Cardiac muscle cell (in vitro differentiated cells and primary cell): ENCODE measurements at regions not wholly inside any gene's neighbourhood (a gene's known extent, or its start where the extent isn't known, plus 50 kb on each side); places are given as distances from the start of the nearest gene placed in this dataset.

Experiments used
- DNase-seq, 2 donors: peaks; one replicate each; pipeline versions ENCODE4 v3.0.0 to v3.0.0-alpha.2; 2010 to 2017; ENCODE audit warnings: low read depth in 1 of 2, low spot score in 1 of 2
- H3K27ac ChIP-seq: fragments of 200-600 bp; sonication (generic); 2 replicates; pipeline ENCODE4 v1.5.1; 2016
- H3K27me3 ChIP-seq: fragments of 200-600 bp; sonication (generic); 2 replicates; pipeline ENCODE4 v1.6.0; 2016; ENCODE audit warnings: control low read depth
- H3K36me3 ChIP-seq: fragments of 200-600 bp; sonication (generic); 2 replicates; pipeline ENCODE4 v1.5.1; 2016; ENCODE audit warnings: control low read depth
- H3K4me1 ChIP-seq: fragments of 200-600 bp; sonication (generic); 2 replicates; pipeline ENCODE4 v1.8.1; 2017; ENCODE audit warnings: low read depth, mild to moderate bottlenecking, mixed run types
- H3K4me3 ChIP-seq: fragments of 200-600 bp; sonication (generic); 2 replicates; pipeline ENCODE4 v1.5.1; 2016; ENCODE audit warnings: mild to moderate bottlenecking
- H3K9me3 ChIP-seq: fragments of 200-600 bp; sonication (generic); 2 replicates; pipeline ENCODE4 v1.5.1; 2017; ENCODE audit warnings: low read depth, mild to moderate bottlenecking, control low read depth
- TF ChIP-seq, protein P1 (sequence below): IDR thresholded peaks from 2 replicates; pipeline ENCODE4 v1.5.1; 2012; ENCODE audit warnings: low read depth, mild to moderate bottlenecking, low read length

DNA sequence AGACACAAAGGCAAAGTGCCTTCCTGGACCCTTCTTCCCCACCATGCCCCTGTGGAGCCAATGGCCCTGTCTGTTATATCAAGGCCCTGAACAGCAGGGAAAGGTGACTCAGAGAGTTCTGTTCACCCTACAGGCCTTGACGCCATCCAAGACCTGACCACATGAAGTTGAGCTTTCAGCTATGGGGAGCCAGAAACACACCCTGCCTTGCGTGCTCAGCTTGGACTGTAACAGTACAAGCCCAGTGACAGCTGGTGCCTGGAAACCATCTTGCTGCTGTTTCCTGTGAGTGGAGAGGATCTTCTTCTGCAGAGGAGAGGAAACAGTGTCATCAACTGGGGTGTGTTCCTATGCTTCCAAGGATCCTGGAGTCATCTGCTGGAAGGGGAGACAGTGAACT lies 165.0 kb upstream of the IRF2BP2 start:
- TF ChIP-seq, protein P1, sequence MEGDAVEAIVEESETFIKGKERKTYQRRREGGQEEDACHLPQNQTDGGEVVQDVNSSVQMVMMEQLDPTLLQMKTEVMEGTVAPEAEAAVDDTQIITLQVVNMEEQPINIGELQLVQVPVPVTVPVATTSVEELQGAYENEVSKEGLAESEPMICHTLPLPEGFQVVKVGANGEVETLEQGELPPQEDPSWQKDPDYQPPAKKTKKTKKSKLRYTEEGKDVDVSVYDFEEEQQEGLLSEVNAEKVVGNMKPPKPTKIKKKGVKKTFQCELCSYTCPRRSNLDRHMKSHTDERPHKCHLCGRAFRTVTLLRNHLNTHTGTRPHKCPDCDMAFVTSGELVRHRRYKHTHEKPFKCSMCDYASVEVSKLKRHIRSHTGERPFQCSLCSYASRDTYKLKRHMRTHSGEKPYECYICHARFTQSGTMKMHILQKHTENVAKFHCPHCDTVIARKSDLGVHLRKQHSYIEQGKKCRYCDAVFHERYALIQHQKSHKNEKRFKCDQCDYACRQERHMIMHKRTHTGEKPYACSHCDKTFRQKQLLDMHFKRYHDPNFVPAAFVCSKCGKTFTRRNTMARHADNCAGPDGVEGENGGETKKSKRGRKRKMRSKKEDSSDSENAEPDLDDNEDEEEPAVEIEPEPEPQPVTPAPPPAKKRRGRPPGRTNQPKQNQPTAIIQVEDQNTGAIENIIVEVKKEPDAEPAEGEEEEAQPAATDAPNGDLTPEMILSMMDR: no peak
- no peak overlapping the region for H3K4me3 ChIP-seq
- DNase-seq: no peak
- H3K4me1 ChIP-seq: peaks cover 26% of the 10 kb centered on the region
- H3K27me3 ChIP-seq: no peaks in the 10 kb centered on the region
- H3K36me3 ChIP-seq: no peaks in the 10 kb centered on the region
- no peak overlapping the region for H3K27ac ChIP-seq
- H3K9me3 ChIP-seq: no peaks in the 10 kb centered on the region

DNA sequence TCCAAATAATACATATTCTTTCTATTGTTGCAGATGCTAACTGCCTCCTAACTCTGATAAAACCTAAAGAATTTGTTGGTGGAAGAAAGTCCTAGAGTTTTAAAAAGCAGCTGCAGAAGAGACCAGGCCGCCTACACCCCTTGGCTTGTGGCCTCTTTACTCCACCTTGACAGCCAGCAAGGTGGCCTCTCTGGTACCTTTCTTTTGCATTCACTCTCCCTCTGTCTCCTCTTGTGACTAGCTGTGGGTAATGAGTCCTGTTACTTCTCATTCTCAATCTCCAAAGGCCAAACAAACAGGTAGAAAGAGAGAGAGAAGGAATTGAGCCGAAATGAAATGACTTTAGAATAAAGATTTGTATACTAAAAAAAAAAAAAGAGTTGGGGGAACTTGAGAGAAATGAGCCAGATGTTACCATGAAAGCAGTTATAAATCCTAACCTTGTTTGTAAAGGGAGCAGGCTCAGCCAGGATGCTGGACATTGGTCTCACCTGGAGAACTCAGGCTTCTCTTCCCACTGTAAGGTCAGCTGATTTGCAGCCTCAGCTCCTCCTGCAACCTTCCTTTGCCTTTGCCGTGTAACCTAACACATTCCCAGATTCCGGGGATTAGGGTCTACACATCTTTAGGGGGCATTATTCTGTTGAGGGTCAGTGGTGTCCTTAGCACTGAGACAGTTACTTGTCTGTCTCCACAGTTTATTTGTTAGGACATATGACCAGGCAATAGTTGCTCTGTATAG lies 164.1 kb upstream of the IRF2BP2 start:
- no peak overlapping the region for H3K27ac ChIP-seq
- H3K27me3 ChIP-seq: no peaks in the 10 kb centered on the region
- no peak for DNase-seq
- H3K4me1 ChIP-seq: peaks cover 31% of the 10 kb centered on the region
- TF ChIP-seq, protein P1: no peak
- no peaks in the 10 kb centered on the region for H3K36me3 ChIP-seq
- H3K4me3 ChIP-seq: no peak overlapping the region
- H3K9me3 ChIP-seq: no peaks in the 10 kb centered on the region

DNA sequence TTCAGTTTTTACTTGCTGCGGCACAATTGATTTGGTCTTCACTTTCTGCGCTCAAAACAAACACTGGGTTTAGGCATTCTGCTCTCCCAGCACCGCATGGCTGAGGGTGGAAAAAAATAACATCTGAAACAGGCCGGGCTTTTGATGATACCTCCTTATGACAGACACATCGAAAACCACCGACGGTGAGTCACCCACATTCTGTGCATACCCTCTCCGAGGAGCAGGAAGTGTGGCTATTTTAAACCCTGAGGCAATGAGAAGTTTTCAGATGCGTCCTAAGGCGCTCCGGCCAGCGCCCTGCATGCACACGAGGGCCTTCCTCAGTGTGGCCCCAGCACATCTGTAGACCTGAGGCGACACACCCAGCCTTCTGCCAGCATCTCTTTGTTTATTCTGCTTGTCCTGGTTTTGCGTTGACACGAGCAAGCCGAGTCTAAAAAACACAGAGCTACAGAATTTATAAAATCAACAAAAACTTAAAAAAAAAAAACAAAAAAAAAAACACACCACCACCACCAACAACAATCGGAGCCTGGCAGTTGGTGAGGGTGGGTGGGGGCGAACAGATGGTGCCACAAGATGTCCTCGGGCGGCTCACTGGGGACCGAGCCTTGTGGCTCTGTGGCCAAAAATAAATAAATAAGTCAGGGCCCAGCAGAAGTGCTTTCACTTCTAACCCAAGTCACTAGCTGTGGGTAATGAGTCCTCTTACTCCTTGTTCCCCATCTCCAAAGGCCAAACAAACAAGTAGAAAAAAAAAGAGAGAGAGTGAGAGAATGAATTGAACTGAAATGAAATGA lies 162.6 kb upstream of the IRF2BP2 start:
- no peaks in the 10 kb centered on the region for H3K9me3 ChIP-seq
- peaks cover 31% of the 10 kb centered on the region for H3K4me1 ChIP-seq
- peak; percentile 50 to 98 for DNase-seq
- TF ChIP-seq, protein P1: no peak
- no peaks in the 10 kb centered on the region for H3K27me3 ChIP-seq
- no peaks in the 10 kb centered on the region for H3K36me3 ChIP-seq
- no peak overlapping the region for H3K4me3 ChIP-seq
- peak overlapping the region; percentile 96 for H3K27ac ChIP-seq

DNA sequence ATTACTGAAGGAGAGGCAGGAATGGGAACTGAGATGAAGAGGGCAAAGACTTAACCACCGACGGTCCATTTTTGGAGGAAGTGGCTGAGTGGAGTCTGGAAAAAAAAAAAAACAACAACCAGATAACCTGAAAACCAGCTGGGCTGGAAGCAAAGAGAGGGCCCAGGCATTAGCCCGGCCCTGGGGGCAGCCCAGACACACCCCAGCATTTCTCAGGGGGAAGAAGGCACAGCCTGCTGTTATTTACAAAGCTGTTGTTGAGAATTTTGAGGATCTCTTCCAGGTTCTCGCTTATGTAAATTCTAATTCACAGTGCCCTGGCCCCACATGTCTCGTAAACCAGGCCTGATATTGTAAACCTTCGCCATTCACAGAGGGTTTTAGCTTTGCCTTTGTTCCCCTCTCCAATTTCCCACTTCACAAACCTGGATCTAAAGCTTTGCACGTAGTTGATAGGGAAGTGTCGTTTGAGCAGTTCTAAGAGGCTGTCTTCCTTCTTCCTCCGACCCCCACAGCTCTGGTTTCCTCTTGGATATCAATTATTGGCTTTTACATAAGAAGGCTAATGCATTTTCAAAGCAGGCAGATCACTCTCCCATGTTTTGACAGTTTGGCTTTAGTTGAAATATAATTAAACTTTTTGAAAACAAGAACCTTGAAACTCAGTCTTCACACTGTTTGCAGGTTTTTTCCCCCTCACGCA lies 161.8 kb upstream of the IRF2BP2 start:
- Histone ChIP-seq H3K27me3 (no peaks in the 10 kb centered on the region), H3K9me3 (no peaks in the 10 kb centered on the region), H3K4me3 (no peak overlapping the region), H3K36me3 (no peaks in the 10 kb centered on the region), H3K4me1 (peaks cover 31% of the 10 kb centered on the region), H3K27ac (peak overlapping the region; percentile 96)
- peak in 1 of 2 donors; percentile 66 for DNase-seq
- TF ChIP-seq, protein P1: no peak

DNA sequence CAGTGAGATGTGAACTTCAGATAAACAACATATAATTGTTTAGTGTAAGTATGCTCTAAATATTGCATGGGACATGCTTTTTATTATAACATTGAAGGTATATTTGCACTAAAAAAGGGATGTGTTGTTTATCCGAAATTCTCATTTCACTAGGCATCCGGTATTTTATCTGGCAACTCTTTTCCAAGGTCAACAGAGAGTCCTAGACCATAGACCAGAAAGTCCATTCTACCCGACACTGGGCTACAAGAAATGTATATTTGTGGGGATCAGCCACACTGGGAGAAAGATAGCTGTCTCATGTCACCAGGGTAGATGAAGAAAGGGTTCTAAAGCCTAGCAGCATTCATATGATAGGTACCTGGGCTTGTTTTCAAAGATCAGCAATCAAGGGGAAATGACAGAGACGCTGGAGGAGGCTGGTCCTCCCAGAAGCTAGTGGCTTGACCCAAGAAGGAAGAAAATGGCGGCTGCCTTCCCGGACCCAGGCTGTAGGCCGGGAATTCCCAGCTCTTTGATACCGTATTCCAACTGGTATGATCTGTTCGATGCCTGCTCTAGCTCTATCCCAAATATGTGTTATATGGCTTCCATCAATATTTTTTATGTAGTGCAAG lies 161.1 kb upstream of the IRF2BP2 start:
- Histone ChIP-seq H3K27ac (peak overlapping the region; percentile 96), H3K36me3 (no peaks in the 10 kb centered on the region), H3K4me1 (peaks cover 31% of the 10 kb centered on the region), H3K27me3 (no peaks in the 10 kb centered on the region), H3K9me3 (no peaks in the 10 kb centered on the region), H3K4me3 (no peak overlapping the region)
- TF ChIP-seq, protein P1: no peak
- DNase-seq: no peak
